SK-N-SH (cell line): ENCODE measurements at regions not wholly inside any gene's neighbourhood (a gene's known extent, or its start where the extent isn't known, plus 50 kb on each side); places are given as distances from the start of the nearest gene placed in this dataset.

Experiments used
- CTCF ChIA-PET: fragments of 300-600, 350-600 bp; formaldehyde crosslinking; extraction: SDS; loops from one replicate; lab custom pipeline; 2021; lab: Yijun Ruan, JAX
- POLR2A ChIA-PET: fragments of 350-600 bp; sonication (Branson Sonifier 250); formaldehyde crosslinking; extraction: SDS; loops from one replicate; lab custom pipeline; 2020; ENCODE audit warnings: antibody characterized with exemption, inconsistent platforms; lab: Yijun Ruan, JAX
- DNase-seq: peaks from one replicate; pipeline ENCODE4 v3.0.0; 2012
- H2AFZ ChIP-seq: fragments of 200-600 bp; sonication (generic); 2 replicates; pipeline ENCODE4 v1.8.1; 2016; ENCODE audit warnings: antibody characterized with exemption, mild to moderate bottlenecking, low read depth
- H3F3A ChIP-seq: fragments of 200-600 bp; sonication (generic); replicated peaks from 2 replicates; pipeline ENCODE3; 2016; ENCODE audit warnings: antibody characterized with exemption, mild to moderate bottlenecking; ENCODE audit not compliant: insufficient read depth
- H3K27ac ChIP-seq, 2 experiments: fragments of 200-500 bp in 1 of 2; fragments of 200-600 bp in 1 of 2; sonication (Bioruptor generic) in 1 of 2; sonication (generic), shearing (Covaris generic) in 1 of 2; 2 replicates each; pipeline versions ENCODE4 v1.5.1 to v1.6.1; 2014 to 2016; ENCODE audit warnings: low read depth in 2 of 2, inconsistent platforms in 1 of 2, low read length in 1 of 2, mild to moderate bottlenecking in 1 of 2, mixed read lengths in 1 of 2
- H3K27me3 ChIP-seq: fragments of 200-600 bp; sonication (generic), shearing (Covaris generic); 2 replicates; pipeline ENCODE4 v1.6.1; 2016; ENCODE audit warnings: mixed run types; ENCODE audit not compliant: insufficient read depth
- H3K36me3 ChIP-seq, 2 experiments: fragments of 200-500 bp in 1 of 2; fragments of 200-600 bp in 1 of 2; sonication (Bioruptor generic) in 1 of 2; sonication (generic) in 1 of 2; replicated peaks in 1 of 2; 2 replicates each; pipeline versions ENCODE3 to v1.5.1; 2014 to 2016; ENCODE audit warnings: low read length in 1 of 2, mild to moderate bottlenecking in 1 of 2; ENCODE audit not compliant: insufficient read depth in 2 of 2, control insufficient read depth in 1 of 2
- H3K4me1 ChIP-seq, 2 experiments: fragments of 200-500 bp in 1 of 2; fragments of 200-600 bp in 1 of 2; sonication (Bioruptor generic) in 1 of 2; sonication (generic), shearing (Covaris generic) in 1 of 2; 2 replicates each; pipeline versions ENCODE4 v1.5.1 to v1.6.1; 2014 to 2016; ENCODE audit warnings: low read depth in 1 of 2, low read length in 1 of 2, mixed run types in 1 of 2; ENCODE audit not compliant: insufficient read depth in 2 of 2, control insufficient read depth in 1 of 2
- H3K4me2 ChIP-seq: fragments of 200-600 bp; sonication (generic), shearing (Covaris generic); 2 replicates; pipeline ENCODE4 v1.6.1; 2017; ENCODE audit warnings: mixed run types
- H3K4me3 ChIP-seq, 2 experiments: fragments of 200-500 bp in 1 of 2; fragments of 200-600 bp in 1 of 2; sonication (Bioruptor generic) in 1 of 2; sonication (generic), shearing (Covaris generic) in 1 of 2; 2 replicates each; pipeline versions ENCODE4 v1.5.1 to v1.8.1; 2014 to 2016; ENCODE audit warnings: low read depth in 2 of 2, inconsistent platforms in 1 of 2, low read length in 1 of 2, mild to moderate bottlenecking in 1 of 2, mixed read lengths in 1 of 2, moderate library complexity in 1 of 2
- H3K79me2 ChIP-seq: fragments of 200-600 bp; sonication (generic); 2 replicates; pipeline ENCODE4 v1.8.1; 2017; ENCODE audit warnings: mild to moderate bottlenecking; ENCODE audit not compliant: insufficient read depth
- H3K9ac ChIP-seq: fragments of 200-600 bp; sonication (generic); 2 replicates; pipeline ENCODE4 v1.6.1; 2017; ENCODE audit warnings: mixed run types
- H3K9me2 ChIP-seq: fragments of 200-600 bp; sonication (generic); 2 replicates; pipeline ENCODE4 v1.6.1; 2017; ENCODE audit warnings: mixed run types
- H3K9me3 ChIP-seq: fragments of 200-600 bp; sonication (generic); 2 replicates; pipeline ENCODE4 v1.6.1; 2017; ENCODE audit warnings: mixed run types, mild to moderate bottlenecking, moderate library complexity
- H4K20me1 ChIP-seq: fragments of 200-600 bp; sonication (generic); 2 replicates; pipeline ENCODE4 v1.6.1; 2017; ENCODE audit warnings: mild to moderate bottlenecking, mixed run types; ENCODE audit not compliant: insufficient read depth
- CHD2 ChIP-seq: fragments of 150-350 bp; IDR thresholded peaks from 2 replicates; pipeline ENCODE4 v1.6.1; 2018; ENCODE audit warnings: low read length; ENCODE audit not compliant: partially characterized antibody
- ELF1 ChIP-seq: IDR thresholded peaks from 2 replicates; pipeline ENCODE4 v1.4.0; 2012
- EZH2phosphoT487 ChIP-seq: fragments of 200-600 bp; sonication (generic); IDR thresholded peaks from 2 replicates; pipeline ENCODE4 v1.6.1; 2017; ENCODE audit warnings: low read depth, mixed run types, mild to moderate bottlenecking, antibody characterized with exemption, moderate library complexity, borderline replicate concordance
- FOSL2 ChIP-seq: IDR thresholded peaks from 2 replicates; pipeline ENCODE4 v1.4.0; 2012; ENCODE audit warnings: low read depth, mild to moderate bottlenecking, moderate library complexity, borderline replicate concordance
- FOXJ3 ChIP-seq: sonication (generic); formaldehyde crosslinking; IDR thresholded peaks from 2 replicates; pipeline ENCODE4 v1.5.1; 2020; ENCODE audit warnings: mild to moderate bottlenecking, missing genetic modification reagents
- FOXM1 ChIP-seq: IDR thresholded peaks from 2 replicates; pipeline ENCODE4 v1.4.0; 2012; ENCODE audit warnings: low read depth, mild to moderate bottlenecking
- GABPA ChIP-seq: IDR thresholded peaks from 2 replicates; pipeline ENCODE4 v1.4.0; 2012; ENCODE audit warnings: low read depth, mild to moderate bottlenecking
- MEF2A ChIP-seq: IDR thresholded peaks from 2 replicates; pipeline ENCODE4 v1.4.0; 2012; ENCODE audit warnings: low read depth, borderline replicate concordance
- NFIC ChIP-seq: IDR thresholded peaks from 2 replicates; pipeline ENCODE4 v1.4.0; 2012; ENCODE audit warnings: borderline replicate concordance
- POLR2AphosphoS5 ChIP-seq: IDR thresholded peaks from 2 replicates; pipeline ENCODE4 v1.6.1; 2012; ENCODE audit warnings: low read depth, low read length
- RAD21 ChIP-seq: IDR thresholded peaks from 2 replicates; pipeline ENCODE4 v1.6.1; 2012; ENCODE audit warnings: mild to moderate bottlenecking, low read length
- RXRA ChIP-seq: IDR thresholded peaks from 2 replicates; pipeline ENCODE4 v1.4.0; 2012; ENCODE audit warnings: low read depth, mild to moderate bottlenecking, borderline replicate concordance
- SIN3A ChIP-seq: IDR thresholded peaks from 2 replicates; pipeline ENCODE4 v1.6.1; 2012; ENCODE audit warnings: low read depth, mild to moderate bottlenecking, low read length, moderate library complexity, borderline replicate concordance
- SMC3 ChIP-seq: IDR thresholded peaks from 2 replicates; pipeline ENCODE4 v1.6.1; 2012; ENCODE audit warnings: low read depth, low read length, improper control_type of control experiment
- WGBS: methylation state at CpG from one replicate; pipeline ENCODE4 v1.1.6; 2017; ENCODE audit warnings: low lambda C conversion rate; 5-methylcytosine and 5-hydroxymethylcytosine counted together
- TF ChIP-seq, protein P1 (sequence below): IDR thresholded peaks from 2 replicates; pipeline ENCODE4; 2012
- TF ChIP-seq, protein P2 (sequence below): IDR thresholded peaks from 2 replicates; pipeline ENCODE4 v1.4.0; 2012; ENCODE audit warnings: low read depth
- TF ChIP-seq, protein P3 (sequence below): fragments of 200-600 bp; sonication (generic); IDR thresholded peaks from 2 replicates; pipeline ENCODE4 v1.6.1; 2017; ENCODE audit warnings: antibody characterized with exemption, mild to moderate bottlenecking, moderate library complexity
- TF ChIP-seq, protein P4 (sequence below): IDR thresholded peaks from 2 replicates; pipeline ENCODE4 v1.4.0; 2012; ENCODE audit warnings: low read depth, borderline replicate concordance
- TF ChIP-seq, protein P5 (sequence below): IDR thresholded peaks from 2 replicates; pipeline ENCODE4 v1.4.0; 2012; ENCODE audit warnings: low read depth, borderline replicate concordance

DNA sequence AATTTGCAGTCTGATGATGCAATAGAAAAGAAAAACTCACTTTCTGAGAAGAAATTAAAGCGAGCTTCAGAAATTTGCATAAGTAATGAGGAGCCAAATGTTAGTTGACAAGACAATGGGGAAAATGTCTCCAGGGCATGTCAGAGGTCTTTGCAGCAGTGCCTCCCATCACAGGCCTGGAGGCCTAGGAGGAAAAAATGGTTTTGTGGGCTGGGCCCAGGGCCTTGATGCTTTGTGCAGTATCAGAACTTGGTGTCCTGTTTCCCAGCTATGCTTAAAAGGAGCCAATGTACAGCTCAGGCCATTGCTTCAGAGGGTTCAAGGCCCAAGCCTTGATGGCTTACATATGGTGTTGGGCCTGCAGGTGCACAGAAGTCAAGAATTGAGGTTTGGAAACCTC, 298.4 kb downstream of the SMARCA2 start:
- H2AFZ ChIP-seq: no peak overlapping the region
- H3F3A ChIP-seq: no peaks in the 10 kb centered on the region
- no peaks in the 10 kb centered on the region for H3K79me2 ChIP-seq
- H3K9me3 ChIP-seq: peaks cover 26% of the 10 kb centered on the region; the same call in 1 of the 2 replicates
- no peak overlapping the region for H3K9ac ChIP-seq
- DNase-seq: no peak
- POLR2A ChIA-PET: no interaction called here
- H3K36me3 ChIP-seq: no peaks in the 10 kb centered on the region
- H4K20me1 ChIP-seq: no peaks in the 10 kb centered on the region
- no peak overlapping the region for H3K27ac ChIP-seq
- H3K4me2 ChIP-seq: no peak overlapping the region
- no peaks in the 10 kb centered on the region for H3K9me2 ChIP-seq
- H3K4me1 ChIP-seq: no peaks in the 10 kb centered on the region
- H3K27me3 ChIP-seq: no peaks in the 10 kb centered on the region
- WGBS: 31% methylated on average over 1 of the region's 1 CpG
- no peak for TF ChIP-seq ELF1
- TF ChIP-seq, protein P1, sequence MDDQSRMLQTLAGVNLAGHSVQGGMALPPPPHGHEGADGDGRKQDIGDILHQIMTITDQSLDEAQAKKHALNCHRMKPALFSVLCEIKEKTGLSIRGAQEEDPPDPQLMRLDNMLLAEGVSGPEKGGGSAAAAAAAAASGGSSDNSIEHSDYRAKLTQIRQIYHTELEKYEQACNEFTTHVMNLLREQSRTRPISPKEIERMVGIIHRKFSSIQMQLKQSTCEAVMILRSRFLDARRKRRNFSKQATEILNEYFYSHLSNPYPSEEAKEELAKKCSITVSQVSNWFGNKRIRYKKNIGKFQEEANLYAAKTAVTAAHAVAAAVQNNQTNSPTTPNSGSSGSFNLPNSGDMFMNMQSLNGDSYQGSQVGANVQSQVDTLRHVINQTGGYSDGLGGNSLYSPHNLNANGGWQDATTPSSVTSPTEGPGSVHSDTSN: no peak
- no peak for TF ChIP-seq SMC3
- no peak for TF ChIP-seq SIN3A
- TF ChIP-seq, protein P2, sequence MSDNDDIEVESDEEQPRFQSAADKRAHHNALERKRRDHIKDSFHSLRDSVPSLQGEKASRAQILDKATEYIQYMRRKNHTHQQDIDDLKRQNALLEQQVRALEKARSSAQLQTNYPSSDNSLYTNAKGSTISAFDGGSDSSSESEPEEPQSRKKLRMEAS: no peak
- TF ChIP-seq FOXJ3 (CRISPR knock-in tag): no peak
- TF ChIP-seq, protein P3, sequence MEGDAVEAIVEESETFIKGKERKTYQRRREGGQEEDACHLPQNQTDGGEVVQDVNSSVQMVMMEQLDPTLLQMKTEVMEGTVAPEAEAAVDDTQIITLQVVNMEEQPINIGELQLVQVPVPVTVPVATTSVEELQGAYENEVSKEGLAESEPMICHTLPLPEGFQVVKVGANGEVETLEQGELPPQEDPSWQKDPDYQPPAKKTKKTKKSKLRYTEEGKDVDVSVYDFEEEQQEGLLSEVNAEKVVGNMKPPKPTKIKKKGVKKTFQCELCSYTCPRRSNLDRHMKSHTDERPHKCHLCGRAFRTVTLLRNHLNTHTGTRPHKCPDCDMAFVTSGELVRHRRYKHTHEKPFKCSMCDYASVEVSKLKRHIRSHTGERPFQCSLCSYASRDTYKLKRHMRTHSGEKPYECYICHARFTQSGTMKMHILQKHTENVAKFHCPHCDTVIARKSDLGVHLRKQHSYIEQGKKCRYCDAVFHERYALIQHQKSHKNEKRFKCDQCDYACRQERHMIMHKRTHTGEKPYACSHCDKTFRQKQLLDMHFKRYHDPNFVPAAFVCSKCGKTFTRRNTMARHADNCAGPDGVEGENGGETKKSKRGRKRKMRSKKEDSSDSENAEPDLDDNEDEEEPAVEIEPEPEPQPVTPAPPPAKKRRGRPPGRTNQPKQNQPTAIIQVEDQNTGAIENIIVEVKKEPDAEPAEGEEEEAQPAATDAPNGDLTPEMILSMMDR: no peak
- no peak for TF ChIP-seq FOSL2
- no peak for TF ChIP-seq POLR2AphosphoS5
- TF ChIP-seq FOXM1: no peak
- TF ChIP-seq GABPA: no peak
- TF ChIP-seq, all 33 proteins: peak for 0
- CTCF ChIA-PET: no interaction called here
- no peak overlapping the region for H3K4me3 ChIP-seq

DNA sequence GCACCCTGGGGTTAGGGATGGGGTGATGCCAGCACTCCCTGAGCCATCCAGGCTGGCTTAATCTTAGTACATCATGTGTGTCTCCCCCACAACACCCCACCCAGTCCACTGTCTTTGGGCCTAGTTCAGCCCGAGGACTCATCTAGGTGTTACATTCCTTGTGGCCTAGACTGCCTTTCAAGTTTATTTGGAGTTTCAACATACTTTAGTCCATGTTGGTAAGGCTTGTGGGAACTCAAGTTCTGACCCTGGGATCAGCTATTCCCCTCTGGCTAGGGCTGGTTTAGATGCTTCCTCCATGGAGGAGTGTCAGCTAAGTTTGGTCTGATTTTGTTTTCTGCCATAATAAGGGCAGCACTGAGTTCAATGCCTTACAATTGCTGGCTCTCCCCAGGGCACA, 302.4 kb downstream of the SMARCA2 start:
- CTCF ChIA-PET: no interaction called here
- DNase-seq: no peak
- Histone ChIP-seq H3K9me3 (peaks cover 8% of the 10 kb centered on the region; the same call in 1 of the 2 replicates), H3K4me1 (no peaks in the 10 kb centered on the region), H3F3A (no peaks in the 10 kb centered on the region), H3K4me2 (no peak overlapping the region), H3K79me2 (no peaks in the 10 kb centered on the region), H3K9me2 (no peaks in the 10 kb centered on the region), H3K4me3 (no peak overlapping the region), H4K20me1 (no peaks in the 10 kb centered on the region), H3K36me3 (no peaks in the 10 kb centered on the region), H3K27me3 (no peaks in the 10 kb centered on the region), H2AFZ (no peak overlapping the region), H3K9ac (no peak overlapping the region), H3K27ac (no peak overlapping the region)
- POLR2A ChIA-PET: no interaction called here
- 14% methylated on average over 1 of the region's 1 CpG for WGBS
- TF ChIP-seq POLR2AphosphoS5: no peak
- TF ChIP-seq, protein P4, sequence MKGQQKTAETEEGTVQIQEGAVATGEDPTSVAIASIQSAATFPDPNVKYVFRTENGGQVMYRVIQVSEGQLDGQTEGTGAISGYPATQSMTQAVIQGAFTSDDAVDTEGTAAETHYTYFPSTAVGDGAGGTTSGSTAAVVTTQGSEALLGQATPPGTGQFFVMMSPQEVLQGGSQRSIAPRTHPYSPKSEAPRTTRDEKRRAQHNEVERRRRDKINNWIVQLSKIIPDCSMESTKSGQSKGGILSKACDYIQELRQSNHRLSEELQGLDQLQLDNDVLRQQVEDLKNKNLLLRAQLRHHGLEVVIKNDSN: no peak
- no peak for TF ChIP-seq CHD2
- TF ChIP-seq FOXM1: no peak
- TF ChIP-seq GABPA: no peak
- TF ChIP-seq RXRA: no peak
- no peak for TF ChIP-seq EZH2phosphoT487
- TF ChIP-seq, protein P3: no peak
- TF ChIP-seq, protein P5, sequence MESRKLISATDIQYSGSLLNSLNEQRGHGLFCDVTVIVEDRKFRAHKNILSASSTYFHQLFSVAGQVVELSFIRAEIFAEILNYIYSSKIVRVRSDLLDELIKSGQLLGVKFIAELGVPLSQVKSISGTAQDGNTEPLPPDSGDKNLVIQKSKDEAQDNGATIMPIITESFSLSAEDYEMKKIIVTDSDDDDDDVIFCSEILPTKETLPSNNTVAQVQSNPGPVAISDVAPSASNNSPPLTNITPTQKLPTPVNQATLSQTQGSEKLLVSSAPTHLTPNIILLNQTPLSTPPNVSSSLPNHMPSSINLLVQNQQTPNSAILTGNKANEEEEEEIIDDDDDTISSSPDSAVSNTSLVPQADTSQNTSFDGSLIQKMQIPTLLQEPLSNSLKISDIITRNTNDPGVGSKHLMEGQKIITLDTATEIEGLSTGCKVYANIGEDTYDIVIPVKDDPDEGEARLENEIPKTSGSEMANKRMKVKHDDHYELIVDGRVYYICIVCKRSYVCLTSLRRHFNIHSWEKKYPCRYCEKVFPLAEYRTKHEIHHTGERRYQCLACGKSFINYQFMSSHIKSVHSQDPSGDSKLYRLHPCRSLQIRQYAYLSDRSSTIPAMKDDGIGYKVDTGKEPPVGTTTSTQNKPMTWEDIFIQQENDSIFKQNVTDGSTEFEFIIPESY: no peak
- no peak for TF ChIP-seq MEF2A
- TF ChIP-seq NFIC: no peak
- no peak for TF ChIP-seq RAD21
